ENCODE measurements at regions not wholly inside any gene's neighbourhood (a gene's known extent, or its start where the extent isn't known, plus 50 kb on each side); places are given as distances from the start of the nearest gene placed in this dataset.
"Not testable (repeated sequence)": the region's sequence is repeated elsewhere in the genome, so short reads cannot be mapped to it uniquely, and the experiment has no call there.

DNA sequence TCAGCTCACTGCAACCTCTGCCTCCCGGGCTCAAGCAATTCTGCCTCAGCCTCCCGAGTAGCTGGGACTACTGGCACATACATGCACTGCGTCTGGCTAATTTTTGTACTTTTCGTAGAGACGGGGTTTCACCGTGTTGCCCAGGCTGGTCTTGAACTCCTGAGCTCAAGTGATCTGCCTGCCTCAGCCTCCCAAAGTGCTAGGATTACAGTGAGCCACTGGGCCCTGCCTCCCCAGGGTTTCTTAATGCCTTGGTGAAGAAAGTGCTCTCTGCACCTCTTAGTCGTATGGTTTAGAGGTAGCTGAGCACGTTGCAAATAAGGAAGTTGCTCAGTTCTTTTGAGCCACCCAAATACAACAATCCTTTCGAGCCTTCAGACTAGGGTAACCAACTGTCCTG lies 1098.5 kb downstream of the TBC1D22A start:
- not testable (repeated sequence) for DNase-seq

- no peak for DNase-seq
These were observed 1097.6 kb downstream of the TBC1D22A start for GRCh38 chr22:47859881-47860525.

DNA sequence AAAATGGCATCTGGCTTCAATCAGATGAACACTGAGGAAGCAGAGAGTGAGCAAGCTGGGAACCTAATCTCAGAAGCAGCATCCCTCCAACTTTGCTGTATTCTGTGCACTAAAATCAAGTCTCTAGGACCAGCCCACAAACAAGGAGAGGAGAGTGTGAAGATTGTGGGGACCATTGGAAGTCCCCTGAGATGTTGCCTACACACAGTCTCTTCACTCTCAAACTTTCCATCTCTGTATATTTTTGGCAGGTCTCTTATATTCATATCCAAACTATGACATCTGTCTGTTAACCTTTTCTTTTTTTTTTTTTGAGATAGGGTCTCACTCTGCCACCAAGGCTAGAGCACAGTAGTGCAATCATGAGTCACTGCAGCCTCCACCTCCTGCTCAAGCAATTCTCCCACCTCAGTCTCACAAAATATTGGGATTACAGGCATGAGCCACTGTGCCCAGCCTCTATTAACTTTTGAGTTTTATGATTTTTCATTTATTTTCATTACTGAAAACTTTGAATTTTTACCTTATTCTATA lies 1096.4 kb downstream of the TBC1D22A start:
- no peak for DNase-seq

GRCh38 chr22:47854680-47855079 lies 1092.2 kb downstream of the TBC1D22A start:
- DNase-seq = no peak

- DNase-seq = no peak
These were observed 1091.8 kb downstream of the TBC1D22A start for GRCh38 chr22:47854251-47854650.

GRCh38 chr22:47853750-47854149 lies 1091.3 kb downstream of the TBC1D22A start:
- no peak for DNase-seq

- DNase-seq = no peak
These were observed 1089.1 kb downstream of the TBC1D22A start for GRCh38 chr22:47851586-47851985.

GRCh38 chr22:47850644-47851151 lies 1088.2 kb downstream of the TBC1D22A start:
- DNase-seq = no peak

GRCh38 chr22:47849576-47849975 lies 1087.1 kb downstream of the TBC1D22A start:
- DNase-seq = no peak

- no peak for DNase-seq
These were observed 1085.9 kb downstream of the TBC1D22A start for GRCh38 chr22:47848184-47848920.

GRCh38 chr22:47847131-47847890 lies 1084.9 kb downstream of the TBC1D22A start:
- no peak for DNase-seq

DNA sequence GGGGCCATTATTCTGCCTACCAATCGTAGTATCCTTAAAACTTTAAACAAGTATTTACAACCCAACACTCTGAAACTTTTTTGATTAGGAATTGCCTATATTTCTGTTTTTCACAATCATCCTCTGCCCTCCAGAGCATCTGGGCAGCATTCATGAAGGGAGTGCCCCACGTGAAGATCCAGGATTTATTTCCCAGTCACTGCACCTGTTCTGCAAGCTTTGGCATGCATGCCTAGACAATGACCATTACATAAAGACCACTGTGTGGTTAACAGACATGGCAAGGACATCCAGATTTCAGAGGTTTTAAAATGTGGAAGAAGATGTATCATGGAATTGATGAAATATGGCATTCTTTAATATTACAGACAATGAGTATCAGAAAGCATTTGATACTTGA lies 1083.8 kb downstream of the TBC1D22A start:
- DNase-seq = no peak

GRCh38 chr22:47842119-47842518 lies 1079.7 kb downstream of the TBC1D22A start:
- DNase-seq = peak; percentile 3

- DNase-seq = no peak
These were observed 1078.7 kb downstream of the TBC1D22A start for GRCh38 chr22:47841156-47841555.

DNA sequence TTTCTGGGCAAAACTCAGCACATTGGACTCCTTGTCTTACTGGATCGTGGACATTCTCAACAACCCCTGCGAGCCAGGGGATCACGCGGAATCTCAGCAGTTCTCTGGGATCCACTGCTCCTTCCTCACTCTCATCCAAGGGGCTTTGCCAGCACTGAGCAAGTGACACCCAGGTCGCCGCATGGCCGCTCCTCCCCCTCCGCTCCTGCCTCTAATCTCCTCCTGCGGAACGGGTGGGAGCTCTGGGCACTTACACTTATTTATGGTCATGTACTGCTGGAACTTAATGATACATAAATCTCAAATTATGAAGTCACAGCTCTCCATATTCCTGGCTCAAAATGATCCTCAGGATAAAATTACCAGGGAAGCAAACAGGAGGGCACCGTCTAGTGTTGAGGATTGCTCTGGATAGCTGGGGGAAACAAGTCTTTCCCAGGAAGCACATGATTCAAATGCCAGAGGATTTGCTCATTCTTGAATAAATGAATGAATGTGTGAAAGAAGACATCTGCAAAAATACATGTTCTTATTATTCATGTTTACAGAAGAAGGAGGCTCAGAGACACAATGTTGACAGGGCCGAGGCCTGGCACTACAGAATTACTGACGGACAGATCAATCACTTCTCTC lies 1077.3 kb downstream of the TBC1D22A start:
- no peak for DNase-seq

GRCh38 chr22:47837703-47838102 lies 1075.3 kb downstream of the TBC1D22A start:
- peak; percentile 58 for DNase-seq

DNA sequence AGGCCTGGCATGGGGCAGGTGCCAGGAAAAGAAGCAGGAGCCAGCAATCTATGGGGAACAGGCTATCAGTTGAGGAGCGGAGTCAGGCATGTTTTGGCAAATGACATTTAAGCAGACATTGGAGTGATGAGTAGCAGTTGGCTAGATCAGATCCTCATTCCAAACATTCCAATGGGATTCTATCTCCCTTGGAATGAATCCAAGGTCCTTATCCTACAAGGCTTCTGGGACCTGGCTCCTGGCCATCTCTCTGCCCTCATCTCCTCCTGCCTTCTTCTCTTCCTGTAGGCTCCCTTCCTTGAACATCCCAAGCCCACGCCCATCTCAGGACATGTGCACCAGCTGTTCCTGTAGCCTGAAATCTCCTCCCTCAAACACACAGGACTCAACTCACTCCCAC lies 1074.5 kb downstream of the TBC1D22A start:
- no peak for DNase-seq

DNA sequence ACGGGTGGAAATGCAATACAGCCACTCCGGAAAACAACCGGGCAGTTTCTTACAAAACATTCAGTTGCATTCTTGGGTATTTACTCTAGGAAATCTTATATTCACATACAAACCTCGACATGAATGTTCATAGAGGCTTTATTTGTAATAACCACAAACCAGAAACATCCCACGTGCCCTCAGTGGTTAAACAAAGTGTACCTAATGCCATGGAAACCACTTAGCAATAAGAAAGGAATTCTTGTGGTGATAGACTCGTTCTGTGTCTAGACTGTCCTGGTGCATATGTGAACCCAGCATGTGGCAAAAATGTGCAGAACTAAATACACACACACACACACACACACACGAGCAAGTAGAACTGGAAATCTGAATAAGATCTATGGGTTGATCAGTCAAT lies 1073.3 kb downstream of the TBC1D22A start:
- DNase-seq = no peak

- no peak for DNase-seq
These were observed 1063.6 kb downstream of the TBC1D22A start for GRCh38 chr22:47826016-47826415.

DNA sequence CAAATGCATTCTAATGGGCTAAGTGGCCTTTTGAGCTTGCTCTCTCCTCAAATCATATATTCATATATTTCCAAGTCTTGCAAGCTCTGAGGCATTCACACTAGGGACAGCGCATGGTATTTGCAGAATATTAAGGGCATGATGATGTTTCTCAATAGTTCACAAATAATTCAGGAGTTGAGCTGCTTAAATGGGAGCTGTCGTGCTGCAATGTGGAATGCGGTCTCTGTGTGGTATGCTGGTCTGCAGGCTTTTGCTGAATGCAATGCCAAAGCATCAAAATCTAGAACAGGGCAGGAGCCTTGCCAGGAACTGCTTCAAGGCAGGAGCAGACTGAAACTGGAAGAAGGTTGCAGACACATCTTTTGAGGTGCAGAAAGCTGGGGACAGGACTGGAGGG lies 1060.0 kb downstream of the TBC1D22A start:
- no peak for DNase-seq

- no peak for DNase-seq
These were observed 1056.0 kb downstream of the TBC1D22A start for GRCh38 chr22:47818496-47818895.

GRCh38 chr22:47817380-47817779 lies 1054.9 kb downstream of the TBC1D22A start:
- DNase-seq = no peak

GRCh38 chr22:47816863-47817210 lies 1054.4 kb downstream of the TBC1D22A start:
- no peak for DNase-seq

All from hematopoietic multipotent progenitor cell treated with erythropoietin and hydrocortisone succinate and interleukin-3 and kit ligand, for 6 days (in vitro differentiated cells).